Stimulated activated naive CD4-positive, alpha-beta T cell (primary cell): ENCODE measurements at regions not wholly inside any gene's neighbourhood (a gene's known extent, or its start where the extent isn't known, plus 50 kb on each side); places are given as distances from the start of the nearest gene placed in this dataset.
"Not testable (repeated sequence)": the region's sequence is repeated elsewhere in the genome, so short reads cannot be mapped to it uniquely, and the experiment has no call there.

Experiments
- DNase-seq, 6 experiments: peaks; one replicate each; lab custom pipeline; 2025; lab: John Stamatoyannopoulos, UW

GRCh38 chr1:228611707-228612106, 123.6 kb upstream of the RHOU start:
- DNase-seq: not testable (repeated sequence)

- DNase-seq: not testable (repeated sequence)
Measured at GRCh38 chr1:228622002-228622716, 113.1 kb upstream of the RHOU start.

- not testable (repeated sequence) for DNase-seq
Measured at GRCh38 chr1:228626481-228626880, 108.8 kb upstream of the RHOU start.

- DNase-seq: not testable (repeated sequence)
Measured at GRCh38 chr1:228632858-228633257, 102.4 kb upstream of the RHOU start.

GRCh38 chr1:228635304-228635703, 100.0 kb upstream of the RHOU start:
- DNase-seq: peak in 2 of 6 experiments; percentile 55 to 59

GRCh38 chr1:228637529-228637928, 97.8 kb upstream of the RHOU start:
- not testable (repeated sequence) for DNase-seq

GRCh38 chr1:228646717-228647522, 88.4 kb upstream of the RHOU start:
- peak in 5 of 6 experiments; percentile 2 to 68 (median 17) for DNase-seq

GRCh38 chr1:228647523-228648444, 87.5 kb upstream of the RHOU start:
- DNase-seq: peak in 2 of 6 experiments; percentile 11 to 40

GRCh38 chr1:228648647-228649383, 86.5 kb upstream of the RHOU start:
- no peak for DNase-seq

- DNase-seq: no peak
Measured at GRCh38 chr1:228650141-228650540, 85.1 kb upstream of the RHOU start.

- DNase-seq: no peak
Measured at GRCh38 chr1:228650946-228651345, 84.3 kb upstream of the RHOU start.

GRCh38 chr1:228652116-228652515, 83.2 kb upstream of the RHOU start:
- no peak for DNase-seq

GRCh38 chr1:228653057-228653456, 82.2 kb upstream of the RHOU start:
- not testable (repeated sequence) for DNase-seq

- no peak for DNase-seq
Measured at GRCh38 chr1:228653748-228654147, 81.5 kb upstream of the RHOU start.

- DNase-seq: no peak
Measured at GRCh38 chr1:228655796-228656394, 79.4 kb upstream of the RHOU start.

GRCh38 chr1:228662007-228662689, 73.1 kb upstream of the RHOU start:
- DNase-seq: not testable (repeated sequence)

GRCh38 chr1:228664399-228664914, 70.8 kb upstream of the RHOU start:
- DNase-seq: peak; percentile 38 to 81 (median 70)

- no peak for DNase-seq
Measured at GRCh38 chr1:228666686-228667623, 68.3 kb upstream of the RHOU start.
